ENCODE measurements at regions not wholly inside any gene's neighbourhood (a gene's known extent, or its start where the extent isn't known, plus 50 kb on each side); places are given as distances from the start of the nearest gene placed in this dataset.

GRCh38 chr5:85590764-85591163 lies 1027.0 kb upstream of the COX7C start:
- H3K36me3 ChIP-seq (ENCODE audit: low read depth): no peaks in the 10 kb centered on the region
- no peaks in the 10 kb centered on the region for H3K27me3 ChIP-seq (ENCODE audit: insufficient read depth, poor library complexity, severe bottlenecking)
- TF ChIP-seq, protein P1, sequence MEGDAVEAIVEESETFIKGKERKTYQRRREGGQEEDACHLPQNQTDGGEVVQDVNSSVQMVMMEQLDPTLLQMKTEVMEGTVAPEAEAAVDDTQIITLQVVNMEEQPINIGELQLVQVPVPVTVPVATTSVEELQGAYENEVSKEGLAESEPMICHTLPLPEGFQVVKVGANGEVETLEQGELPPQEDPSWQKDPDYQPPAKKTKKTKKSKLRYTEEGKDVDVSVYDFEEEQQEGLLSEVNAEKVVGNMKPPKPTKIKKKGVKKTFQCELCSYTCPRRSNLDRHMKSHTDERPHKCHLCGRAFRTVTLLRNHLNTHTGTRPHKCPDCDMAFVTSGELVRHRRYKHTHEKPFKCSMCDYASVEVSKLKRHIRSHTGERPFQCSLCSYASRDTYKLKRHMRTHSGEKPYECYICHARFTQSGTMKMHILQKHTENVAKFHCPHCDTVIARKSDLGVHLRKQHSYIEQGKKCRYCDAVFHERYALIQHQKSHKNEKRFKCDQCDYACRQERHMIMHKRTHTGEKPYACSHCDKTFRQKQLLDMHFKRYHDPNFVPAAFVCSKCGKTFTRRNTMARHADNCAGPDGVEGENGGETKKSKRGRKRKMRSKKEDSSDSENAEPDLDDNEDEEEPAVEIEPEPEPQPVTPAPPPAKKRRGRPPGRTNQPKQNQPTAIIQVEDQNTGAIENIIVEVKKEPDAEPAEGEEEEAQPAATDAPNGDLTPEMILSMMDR (IDR thresholded peaks at IDR 0.05; ENCODE audit: poor library complexity, severe bottlenecking): no peak
- H3K4me1 ChIP-seq (ENCODE audit: insufficient read depth, poor library complexity, severe bottlenecking): no peaks in the 10 kb centered on the region
- no peaks in the 10 kb centered on the region for H3K9me3 ChIP-seq (ENCODE audit: severe bottlenecking)
- DNase-seq (ENCODE audit: low spot score) (no peak), ATAC-seq (ENCODE audit: low read depth) (no peak)
- no peak overlapping the region for H3K27ac ChIP-seq (ENCODE audit: poor library complexity, severe bottlenecking)
- no peak overlapping the region for H3K4me3 ChIP-seq (ENCODE audit: severe bottlenecking)

DNA sequence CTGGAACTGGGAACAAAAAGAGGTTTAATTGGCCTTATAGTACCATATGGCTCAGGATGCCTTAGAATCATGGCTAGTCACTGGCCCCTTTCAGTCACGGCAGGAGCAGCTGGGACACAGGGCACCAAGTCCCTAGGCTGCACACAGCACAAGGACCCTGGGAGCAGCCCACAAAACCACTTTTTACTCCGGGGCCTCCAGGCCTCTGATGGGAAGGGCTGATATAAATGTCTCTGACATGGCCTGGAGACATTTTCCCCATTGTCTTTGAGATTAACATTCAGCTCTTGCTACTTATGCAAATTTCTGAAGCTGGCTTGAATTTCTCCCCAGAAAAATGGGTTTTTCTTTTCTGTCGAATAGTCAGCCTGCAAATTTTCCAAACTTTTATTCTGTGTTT lies 1026.4 kb upstream of the COX7C start:
- TF ChIP-seq, protein P1 (IDR thresholded peaks at IDR 0.05; ENCODE audit: poor library complexity, severe bottlenecking): no peak
- no peak overlapping the region for H3K4me3 ChIP-seq (ENCODE audit: severe bottlenecking)
- no peaks in the 10 kb centered on the region for H3K36me3 ChIP-seq (ENCODE audit: low read depth)
- H3K9me3 ChIP-seq (ENCODE audit: severe bottlenecking): no peaks in the 10 kb centered on the region
- no peak for DNase-seq (ENCODE audit: low spot score)
- H3K27ac ChIP-seq (ENCODE audit: poor library complexity, severe bottlenecking): no peak overlapping the region
- ATAC-seq (ENCODE audit: low read depth): no peak
- H3K4me1 ChIP-seq (ENCODE audit: insufficient read depth, poor library complexity, severe bottlenecking): no peaks in the 10 kb centered on the region
- no peaks in the 10 kb centered on the region for H3K27me3 ChIP-seq (ENCODE audit: insufficient read depth, poor library complexity, severe bottlenecking)

DNA sequence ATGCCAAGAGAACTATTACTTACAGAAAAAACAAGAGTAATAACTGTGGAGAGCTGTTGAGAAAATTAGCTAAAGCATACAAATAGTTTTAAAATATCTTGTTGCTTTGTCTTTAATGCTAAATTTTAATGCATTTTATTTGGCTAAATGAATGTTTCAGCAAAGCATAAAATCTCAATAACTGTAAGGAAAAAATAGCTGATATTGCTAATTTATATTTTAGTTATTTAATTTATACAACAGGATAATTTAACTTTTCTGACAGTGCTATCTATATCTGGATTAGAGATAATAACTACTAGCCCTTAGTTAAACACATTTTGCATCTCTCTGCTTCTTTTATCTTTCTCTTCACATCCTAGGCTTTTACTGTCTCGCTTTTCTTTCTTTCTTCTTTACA lies 1014.9 kb upstream of the COX7C start:
- TF ChIP-seq, protein P1 (IDR thresholded peaks at IDR 0.05; ENCODE audit: poor library complexity, severe bottlenecking): no peak
- no peak for DNase-seq (ENCODE audit: low spot score)
- H3K27me3 ChIP-seq (ENCODE audit: insufficient read depth, poor library complexity, severe bottlenecking): no peaks in the 10 kb centered on the region
- no peak for ATAC-seq (ENCODE audit: low read depth)
- H3K4me3 ChIP-seq (ENCODE audit: severe bottlenecking): no peak overlapping the region
- no peak overlapping the region for H3K27ac ChIP-seq (ENCODE audit: poor library complexity, severe bottlenecking)
- no peaks in the 10 kb centered on the region for H3K9me3 ChIP-seq (ENCODE audit: severe bottlenecking)
- H3K36me3 ChIP-seq (ENCODE audit: low read depth): no peaks in the 10 kb centered on the region
- no peaks in the 10 kb centered on the region for H3K4me1 ChIP-seq (ENCODE audit: insufficient read depth, poor library complexity, severe bottlenecking)

DNA sequence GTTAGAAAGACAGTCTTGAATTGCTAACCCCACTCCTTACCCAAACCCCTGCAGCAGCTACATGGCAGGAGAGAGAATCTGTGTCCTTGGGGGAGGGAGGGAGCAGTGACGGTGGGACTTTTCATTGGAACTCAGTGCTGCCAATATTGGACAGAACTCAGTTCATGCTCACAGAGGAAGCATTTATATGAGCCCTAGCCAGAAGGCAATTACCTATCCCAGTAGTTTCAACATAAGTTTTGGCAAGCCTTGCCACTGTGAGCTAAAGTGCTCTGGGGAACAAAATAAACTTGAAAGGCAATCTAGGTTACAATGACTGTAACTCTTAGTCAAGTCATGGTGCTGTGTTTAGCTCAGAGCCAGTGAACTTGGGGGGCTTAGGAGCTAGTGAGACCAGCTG lies 1013.4 kb upstream of the COX7C start:
- no peak for ATAC-seq (ENCODE audit: low read depth)

DNA sequence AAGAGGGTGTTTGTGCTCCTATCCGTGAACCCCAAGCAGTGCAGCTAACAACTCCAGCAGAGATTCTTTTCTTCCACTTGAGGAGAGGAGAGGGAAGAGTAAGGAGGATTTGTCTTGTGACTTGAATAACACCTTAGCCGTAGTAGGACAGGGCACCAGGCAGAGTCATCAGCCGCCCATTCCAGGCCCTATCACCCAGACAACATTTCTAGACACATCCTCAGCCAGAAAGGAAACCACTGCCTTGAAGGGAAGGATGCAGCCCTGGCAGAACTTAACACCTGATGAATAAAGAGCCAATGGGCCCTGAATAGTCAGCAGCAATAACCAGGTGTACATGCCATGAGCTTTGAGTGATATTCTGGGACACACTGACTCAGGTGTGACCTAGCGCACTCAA lies 1013.0 kb upstream of the COX7C start:
- Histone ChIP-seq H3K9me3 (ENCODE audit: severe bottlenecking) (no peaks in the 10 kb centered on the region), H3K36me3 (ENCODE audit: low read depth) (no peaks in the 10 kb centered on the region), H3K4me3 (ENCODE audit: severe bottlenecking) (no peak overlapping the region), H3K27ac (ENCODE audit: poor library complexity, severe bottlenecking) (no peak overlapping the region), H3K27me3 (ENCODE audit: insufficient read depth, poor library complexity, severe bottlenecking) (peaks cover 4% of the 10 kb centered on the region), H3K4me1 (ENCODE audit: insufficient read depth, poor library complexity, severe bottlenecking) (no peaks in the 10 kb centered on the region)
- TF ChIP-seq, protein P1 (IDR thresholded peaks at IDR 0.05; ENCODE audit: poor library complexity, severe bottlenecking): no peak
- no peak for DNase-seq (ENCODE audit: low spot score)
- no peak for ATAC-seq (ENCODE audit: low read depth)

More for the DNA sequence above, 1013.4 kb upstream of the COX7C start:
- Histone ChIP-seq H3K27ac (ENCODE audit: poor library complexity, severe bottlenecking) (no peak overlapping the region), H3K36me3 (ENCODE audit: low read depth) (no peaks in the 10 kb centered on the region), H3K4me3 (ENCODE audit: severe bottlenecking) (no peak overlapping the region), H3K27me3 (ENCODE audit: insufficient read depth, poor library complexity, severe bottlenecking) (peaks cover under 1% of the 10 kb centered on the region), H3K4me1 (ENCODE audit: insufficient read depth, poor library complexity, severe bottlenecking) (no peaks in the 10 kb centered on the region), H3K9me3 (ENCODE audit: severe bottlenecking) (no peaks in the 10 kb centered on the region)
- TF ChIP-seq, protein P1 (IDR thresholded peaks at IDR 0.05; ENCODE audit: poor library complexity, severe bottlenecking): no peak
- no peak for DNase-seq (ENCODE audit: low spot score)

Data from RWPE2 (cell line).